ENCODE measurements at regions not wholly inside any gene's neighbourhood (a gene's known extent, or its start where the extent isn't known, plus 50 kb on each side); places are given as distances from the start of the nearest gene placed in this dataset.

- no peaks in the 10 kb centered on the region for H3K36me3 ChIP-seq (ENCODE audit: control insufficient read depth in 4 of 4, insufficient read depth in 4 of 4, low read length in 4 of 4)
- 91 to 92% methylated on average over 13 of the region's 13 CpGs for WGBS, 2 donors
- H3K27me3 ChIP-seq (ENCODE audit: control insufficient read depth in 3 of 3, insufficient read depth in 3 of 3, low read length in 2 of 3), result peaks cover 0 to 4% (median 4%) of the 10 kb centered on the region in 3 donors
- H3K9ac ChIP-seq (ENCODE audit: insufficient read depth in 1 of 2, low read length in 2 of 2), result no peak overlapping the region
- TF ChIP-seq CTCF (IDR thresholded peaks at IDR 0.05; ENCODE audit: control extremely low read depth, extremely low read depth), result no peak
- DNase-seq (no peak), ATAC-seq (ENCODE audit: insufficient read depth, low FRiP score) (no peak)
- H3K4me3 ChIP-seq, result no peak overlapping the region
- peaks cover 0 to 7% (median 0%) of the 10 kb centered on the region in 5 donors for H3K4me1 ChIP-seq (ENCODE audit: control insufficient read depth in 5 of 5, insufficient read depth in 5 of 5, low read length in 5 of 5)
- H3K9me3 ChIP-seq (ENCODE audit: control insufficient read depth in 4 of 4, insufficient read depth in 3 of 4, low read length in 3 of 4), result peaks cover 0 to 15% (median 6%) of the 10 kb centered on the region in 4 donors
- H3K27ac ChIP-seq (ENCODE audit: low read depth in 1 of 2, low read length in 1 of 2), result no peak overlapping the region
Observed at GRCh38 chr4:3713817-3714641, 52.2 kb upstream of the ADRA2C start.

GRCh38 chr4:3713346-3713745, 52.8 kb upstream of the ADRA2C start:
- Histone ChIP-seq H3K27me3 (ENCODE audit: control insufficient read depth in 3 of 3, insufficient read depth in 3 of 3, low read length in 2 of 3) (peaks cover 0 to 4% (median 4%) of the 10 kb centered on the region in 3 donors), H3K27ac (ENCODE audit: low read depth in 1 of 2, low read length in 1 of 2) (no peak overlapping the region), H3K36me3 (ENCODE audit: control insufficient read depth in 4 of 4, insufficient read depth in 4 of 4, low read length in 4 of 4) (no peaks in the 10 kb centered on the region), H3K9ac (ENCODE audit: insufficient read depth in 1 of 2, low read length in 2 of 2) (no peak overlapping the region), H3K4me1 (ENCODE audit: control insufficient read depth in 5 of 5, insufficient read depth in 5 of 5, low read length in 5 of 5) (peaks cover 0 to 7% (median 0%) of the 10 kb centered on the region in 5 donors), H3K9me3 (ENCODE audit: control insufficient read depth in 4 of 4, insufficient read depth in 3 of 4, low read length in 3 of 4) (peaks cover 0 to 10% (median 3%) of the 10 kb centered on the region in 4 donors), H3K4me3 (no peak overlapping the region)
- WGBS, 2 donors, result 83 to 85% methylated on average over 7 of the region's 7 CpGs
- no peak for TF ChIP-seq CTCF (IDR thresholded peaks at IDR 0.05; ENCODE audit: control extremely low read depth, extremely low read depth)
- ATAC-seq (ENCODE audit: insufficient read depth, low FRiP score) (no peak), DNase-seq (no peak)

GRCh38 chr4:3712936-3713335, 53.2 kb upstream of the ADRA2C start:
- Histone ChIP-seq H3K27me3 (ENCODE audit: control insufficient read depth in 3 of 3, insufficient read depth in 3 of 3, low read length in 2 of 3) (peaks cover 0 to 4% (median 4%) of the 10 kb centered on the region in 3 donors), H3K9ac (ENCODE audit: insufficient read depth in 1 of 2, low read length in 2 of 2) (no peak overlapping the region), H3K27ac (ENCODE audit: low read depth in 1 of 2, low read length in 1 of 2) (no peak overlapping the region), H3K4me3 (no peak overlapping the region), H3K36me3 (ENCODE audit: control insufficient read depth in 4 of 4, insufficient read depth in 4 of 4, low read length in 4 of 4) (no peaks in the 10 kb centered on the region), H3K4me1 (ENCODE audit: control insufficient read depth in 5 of 5, insufficient read depth in 5 of 5, low read length in 5 of 5) (peaks cover 0 to 7% (median 0%) of the 10 kb centered on the region in 5 donors), H3K9me3 (ENCODE audit: control insufficient read depth in 4 of 4, insufficient read depth in 3 of 4, low read length in 3 of 4) (peaks cover 0 to 5% (median under 1%) of the 10 kb centered on the region in 4 donors)
- DNase-seq, result no peak
- TF ChIP-seq CTCF (IDR thresholded peaks at IDR 0.05; ENCODE audit: control extremely low read depth, extremely low read depth), result no peak
- 82 to 90% methylated on average over 20 of the region's 20 CpGs for WGBS, 2 donors
- ATAC-seq (ENCODE audit: insufficient read depth, low FRiP score), result no peak
